ENCODE measurements at regions not wholly inside any gene's neighbourhood (a gene's known extent, or its start where the extent isn't known, plus 50 kb on each side); places are given as distances from the start of the nearest gene placed in this dataset.

DNA sequence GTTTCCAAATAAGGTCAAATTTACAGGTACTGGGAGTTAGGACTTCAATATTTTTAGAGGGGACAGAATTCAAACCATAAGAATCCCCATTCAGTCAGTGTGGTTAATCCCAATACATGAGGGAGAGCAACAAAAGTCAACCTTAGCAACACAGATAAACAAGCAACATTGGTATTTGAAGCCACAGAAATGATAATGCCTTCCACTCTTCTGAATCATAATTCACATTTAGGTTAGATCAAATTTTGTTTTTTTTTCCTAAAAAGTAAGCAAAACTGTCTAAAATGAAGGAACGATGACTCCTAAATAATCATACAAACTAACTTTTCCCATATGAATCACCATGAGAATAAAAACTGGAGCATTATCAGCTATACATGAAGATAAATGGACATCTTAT lies 246.0 kb upstream of the TENT5A start:
- peak; percentile 85 for DNase-seq
- Mint-ChIP-seq H3K27me3 (ENCODE audit: insufficient read depth) (no peaks in the 10 kb centered on the region), H3K27ac (peak overlapping the region; percentile 98), H3K9me3 (no peaks in the 10 kb centered on the region), H3K36me3 (ENCODE audit: low read depth) (peaks cover 4% of the 10 kb centered on the region; the same call in 1 of the 2 replicates), H3K4me3 (peak overlapping the region; percentile 62), H3K4me1 (ENCODE audit: low read depth) (peaks cover 78% of the 10 kb centered on the region)
- TF ChIP-seq CTCF (IDR thresholded peaks at IDR 0.05) = no peak

- H3K4me3 Mint-ChIP-seq = peak overlapping the region; percentile 69
- DNase-seq = peak; percentile 89
- H3K27me3 Mint-ChIP-seq (ENCODE audit: insufficient read depth) = no peaks in the 10 kb centered on the region
- peaks cover 70% of the 10 kb centered on the region for H3K4me1 Mint-ChIP-seq (ENCODE audit: low read depth)
- H3K27ac Mint-ChIP-seq = peak overlapping the region; percentile 98
- no peak for TF ChIP-seq CTCF (IDR thresholded peaks at IDR 0.05)
- H3K9me3 Mint-ChIP-seq = no peaks in the 10 kb centered on the region
- H3K36me3 Mint-ChIP-seq (ENCODE audit: low read depth) = peaks cover 4% of the 10 kb centered on the region; the same call in 1 of the 2 replicates
Observed at GRCh38 chr6:81997090-81997926, 244.8 kb upstream of the TENT5A start.

- H3K27me3 Mint-ChIP-seq (ENCODE audit: insufficient read depth) = no peaks in the 10 kb centered on the region
- no peak for TF ChIP-seq CTCF (IDR thresholded peaks at IDR 0.05)
- H3K36me3 Mint-ChIP-seq (ENCODE audit: low read depth) = peaks cover 4% of the 10 kb centered on the region; the same call in 1 of the 2 replicates
- H3K27ac Mint-ChIP-seq = peak overlapping the region; percentile 98
- no peaks in the 10 kb centered on the region for H3K9me3 Mint-ChIP-seq
- peak; percentile 81 for DNase-seq
- H3K4me1 Mint-ChIP-seq (ENCODE audit: low read depth) = peaks cover 69% of the 10 kb centered on the region
- H3K4me3 Mint-ChIP-seq = peak overlapping the region; percentile 69
Observed at GRCh38 chr6:81996414-81996813, 243.9 kb upstream of the TENT5A start.

DNA sequence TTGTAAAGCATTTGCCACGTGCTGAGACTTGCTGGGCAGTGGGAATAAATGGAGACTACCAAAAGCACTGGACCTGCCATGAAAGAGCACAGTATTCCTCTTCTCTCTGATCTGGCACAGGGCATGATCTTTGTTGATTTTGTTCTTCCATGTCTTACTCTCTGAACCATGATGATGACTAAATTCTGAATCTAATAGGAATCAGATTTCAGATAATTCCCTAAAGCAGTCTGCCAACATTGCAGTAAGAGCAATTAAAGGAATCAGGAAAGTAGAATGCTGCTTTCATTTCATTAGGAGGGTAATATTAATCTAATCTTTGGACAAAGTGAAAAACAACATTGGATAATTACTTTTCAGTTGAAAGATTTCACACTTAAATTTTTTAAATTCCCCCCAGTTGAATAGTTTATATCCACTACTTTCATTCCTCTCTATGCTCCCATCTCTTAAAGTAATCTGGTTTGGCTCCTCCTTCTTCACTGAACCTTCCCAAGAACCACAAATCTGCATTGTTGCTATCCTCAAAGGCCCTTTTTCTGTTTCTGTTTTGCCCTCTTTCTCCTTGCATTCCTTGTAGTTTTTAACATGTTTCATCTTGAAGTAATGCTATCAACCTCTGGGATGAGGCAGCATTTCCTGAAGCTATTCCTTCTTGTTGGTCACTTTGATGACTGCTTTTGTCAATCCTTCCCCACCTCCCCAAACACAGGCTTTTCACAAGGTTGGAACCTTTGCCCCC lies 243.2 kb upstream of the TENT5A start:
- Mint-ChIP-seq H3K27me3 (ENCODE audit: insufficient read depth) (no peaks in the 10 kb centered on the region), H3K36me3 (ENCODE audit: low read depth) (peaks cover 4% of the 10 kb centered on the region; the same call in 1 of the 2 replicates), H3K4me1 (ENCODE audit: low read depth) (peaks cover 62% of the 10 kb centered on the region), H3K4me3 (peak overlapping the region; percentile 69), H3K9me3 (no peaks in the 10 kb centered on the region), H3K27ac (peak overlapping the region; percentile 98)
- peak; percentile 55 for DNase-seq
- TF ChIP-seq CTCF (IDR thresholded peaks at IDR 0.05) = no peak

- no peak overlapping the region for H3K4me3 Mint-ChIP-seq
- H3K9me3 Mint-ChIP-seq = no peaks in the 10 kb centered on the region
- H3K27ac Mint-ChIP-seq = no peak overlapping the region
- H3K4me1 Mint-ChIP-seq (ENCODE audit: low read depth) = peaks cover 27% of the 10 kb centered on the region
- no peak for DNase-seq
- no peak for TF ChIP-seq CTCF (IDR thresholded peaks at IDR 0.05)
- no peaks in the 10 kb centered on the region for H3K27me3 Mint-ChIP-seq (ENCODE audit: insufficient read depth)
- peaks cover 5% of the 10 kb centered on the region; the same call in 1 of the 2 replicates for H3K36me3 Mint-ChIP-seq (ENCODE audit: low read depth)
Observed at GRCh38 chr6:81988871-81989270, 236.4 kb upstream of the TENT5A start.
